ENCODE measurements at regions not wholly inside any gene's neighbourhood (a gene's known extent, or its start where the extent isn't known, plus 50 kb on each side); places are given as distances from the start of the nearest gene placed in this dataset.

GRCh38 chr14:85316701-85317410 lies 213.1 kb upstream of the FLRT2 start (continued):
- no peak for TF ChIP-seq ZNF462 (CRISPR knock-in tag; IDR thresholded peaks at IDR 0.05)
- no peak for TF ChIP-seq CTCF (conservative IDR thresholded peaks at IDR 0.05; ENCODE audit: low read depth in 2 of 2)
- no peak for TF ChIP-seq STAT1 (IDR thresholded peaks at IDR 0.05; ENCODE audit: unreplicated experiment)
- no peak for TF ChIP-seq REST (IDR thresholded peaks at IDR 0.05; ENCODE audit: unreplicated experiment)
- no peak for TF ChIP-seq POLR2AphosphoS5 (IDR thresholded peaks at IDR 0.05; ENCODE audit: low read depth)
- no peak for TF ChIP-seq ZNF331 (CRISPR knock-in tag; IDR thresholded peaks at IDR 0.05; ENCODE audit: low read depth)

Data from GM23338 (cell line).